GM13977 (cell line): ENCODE measurements at regions not wholly inside any gene's neighbourhood (a gene's known extent, or its start where the extent isn't known, plus 50 kb on each side); places are given as distances from the start of the nearest gene placed in this dataset.

Experiments
- DNase-seq: peaks from one replicate; pipeline ENCODE4 v3.0.0; 2012; ENCODE audit warnings: low spot score
- CTCF ChIP-seq: IDR thresholded peaks from 2 replicates; pipeline ENCODE4 v1.5.1; 2012; ENCODE audit warnings: mild to moderate bottlenecking, control low read depth; ENCODE audit not compliant: insufficient read depth; ENCODE audit errors: extremely low read depth, missing control alignments
- in situ Hi-C: fragments of 300-500 bp; cut with MboI; formaldehyde crosslinking; loops from one replicate; pipeline ENCODE4 v1.12.0; 2022; ENCODE audit warnings: low sequenced_read_pairs, low pct_unique_long_range_greater_than_20kb, mixed read lengths, inconsistent platforms; ENCODE audit not compliant: unreplicated experiment

DNA sequence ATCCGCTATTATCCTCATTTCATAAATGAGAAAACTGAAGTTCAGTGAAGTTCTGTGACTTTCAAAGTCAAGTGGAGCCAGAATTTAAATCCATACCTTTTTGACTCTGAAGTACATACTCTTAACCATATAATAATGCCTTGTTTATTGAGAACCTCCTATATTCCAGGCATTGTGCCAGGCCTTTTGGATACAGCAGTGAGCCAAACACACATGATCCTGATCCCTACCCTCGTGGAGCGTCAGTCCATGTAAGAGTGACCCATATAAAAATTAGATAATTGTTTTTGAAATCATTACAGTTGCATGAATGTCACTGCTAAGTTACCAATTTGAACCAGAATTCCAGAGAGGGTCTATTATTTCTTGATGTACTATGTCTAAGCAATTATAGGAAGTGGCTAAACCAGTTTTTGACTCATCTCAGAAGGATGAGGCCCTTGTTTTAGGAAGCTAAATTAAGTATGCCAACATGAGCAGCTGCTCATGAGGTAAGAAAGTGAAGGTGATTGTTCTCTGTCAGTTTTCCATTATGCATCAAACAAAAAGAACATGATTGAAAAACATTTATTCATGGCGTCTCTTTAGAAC is 289.5 kb downstream of the GLUD2 start:
- in situ Hi-C loops: no loop called here
- no peak for TF ChIP-seq CTCF
- no peak for DNase-seq

- in situ Hi-C loops: no loop called here
- no peak for DNase-seq
- TF ChIP-seq CTCF: no peak
These were observed 290.4 kb downstream of the GLUD2 start for GRCh38 chrX:121337816-121338215.

- no peak for TF ChIP-seq CTCF
- in situ Hi-C loops: no loop called here
- no peak for DNase-seq
These were observed 301.9 kb downstream of the GLUD2 start for GRCh38 chrX:121349263-121349662.

DNA sequence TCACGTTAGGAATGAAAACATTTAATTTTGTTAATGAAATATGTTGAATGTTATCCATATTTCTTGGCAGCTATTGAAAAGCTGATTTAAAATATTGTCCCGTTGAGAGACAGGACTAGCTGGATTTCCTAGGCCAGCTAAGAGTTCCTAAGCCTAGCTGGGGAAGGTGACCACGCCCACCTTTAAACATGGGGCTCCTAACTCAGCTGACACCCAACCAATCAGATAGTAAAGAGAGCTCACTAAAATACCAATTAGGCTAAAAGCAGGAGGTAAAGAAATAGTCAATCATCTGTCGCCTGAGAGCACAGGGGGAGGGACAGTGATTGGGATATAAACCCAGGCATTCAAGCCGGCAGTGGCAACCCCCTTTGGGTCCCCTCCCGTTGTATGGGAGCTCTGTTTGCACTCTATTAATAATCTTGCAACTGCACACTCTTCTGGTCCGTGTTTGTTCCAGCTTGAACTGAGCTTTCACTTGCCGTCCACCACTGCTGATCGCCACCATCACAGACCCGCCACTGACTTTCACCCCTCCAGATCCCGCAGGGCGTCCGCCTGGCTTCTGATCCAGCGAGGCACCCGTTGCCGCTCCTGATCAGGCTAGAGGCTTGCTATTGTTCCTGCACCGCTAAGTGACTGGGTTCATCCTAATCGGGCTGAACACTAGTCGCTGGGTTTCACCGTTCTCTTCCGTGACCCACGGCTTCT is 308.9 kb downstream of the GLUD2 start:
- no peak for DNase-seq
- no peak for TF ChIP-seq CTCF
- in situ Hi-C loops: no loop called here

DNA sequence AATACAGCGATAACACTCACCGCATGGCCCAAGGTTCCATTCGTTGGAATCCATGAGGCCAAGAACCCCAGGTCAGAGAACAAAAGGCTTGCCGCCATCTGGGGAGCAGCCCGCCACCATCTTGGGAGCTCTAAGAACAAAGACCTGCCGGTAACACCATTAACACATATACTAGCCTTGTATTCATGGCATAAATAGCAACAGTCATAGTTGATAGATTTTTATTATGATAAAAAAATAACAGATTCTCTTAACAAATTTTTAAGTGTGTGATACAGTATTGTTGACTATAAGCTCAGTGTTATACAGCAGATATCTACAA is 309.4 kb downstream of the GLUD2 start:
- DNase-seq: no peak
- TF ChIP-seq CTCF: no peak
- in situ Hi-C loops: no loop called here

GRCh38 chrX:121360280-121360679 is 312.9 kb downstream of the GLUD2 start:
- DNase-seq: no peak
- TF ChIP-seq CTCF: no peak
- in situ Hi-C loops: no loop called here
